ENCODE measurements at regions not wholly inside any gene's neighbourhood (a gene's known extent, or its start where the extent isn't known, plus 50 kb on each side); places are given as distances from the start of the nearest gene placed in this dataset.

GRCh38 chr7:85947767-85948166 is 695.9 kb upstream of the GRM3 start:
- TF ChIP-seq EP300 (IDR thresholded peaks at IDR 0.05) (no peak), POLR2A (IDR thresholded peaks at IDR 0.05; ENCODE audit: low read depth) (no peak)
- TF ChIP-seq, protein P1, sequence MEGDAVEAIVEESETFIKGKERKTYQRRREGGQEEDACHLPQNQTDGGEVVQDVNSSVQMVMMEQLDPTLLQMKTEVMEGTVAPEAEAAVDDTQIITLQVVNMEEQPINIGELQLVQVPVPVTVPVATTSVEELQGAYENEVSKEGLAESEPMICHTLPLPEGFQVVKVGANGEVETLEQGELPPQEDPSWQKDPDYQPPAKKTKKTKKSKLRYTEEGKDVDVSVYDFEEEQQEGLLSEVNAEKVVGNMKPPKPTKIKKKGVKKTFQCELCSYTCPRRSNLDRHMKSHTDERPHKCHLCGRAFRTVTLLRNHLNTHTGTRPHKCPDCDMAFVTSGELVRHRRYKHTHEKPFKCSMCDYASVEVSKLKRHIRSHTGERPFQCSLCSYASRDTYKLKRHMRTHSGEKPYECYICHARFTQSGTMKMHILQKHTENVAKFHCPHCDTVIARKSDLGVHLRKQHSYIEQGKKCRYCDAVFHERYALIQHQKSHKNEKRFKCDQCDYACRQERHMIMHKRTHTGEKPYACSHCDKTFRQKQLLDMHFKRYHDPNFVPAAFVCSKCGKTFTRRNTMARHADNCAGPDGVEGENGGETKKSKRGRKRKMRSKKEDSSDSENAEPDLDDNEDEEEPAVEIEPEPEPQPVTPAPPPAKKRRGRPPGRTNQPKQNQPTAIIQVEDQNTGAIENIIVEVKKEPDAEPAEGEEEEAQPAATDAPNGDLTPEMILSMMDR (IDR thresholded peaks at IDR 0.05), result no peak

Measured in esophagus muscularis mucosa (tissue), 4 donors.